Activated CD4-positive, CD25-positive, alpha-beta regulatory T cell treated with anti-CD3 and anti-CD28 coated beads, Interleukin-2, amount 50 U/mL, for 72 hours (primary cell): ENCODE measurements at regions not wholly inside any gene's neighbourhood (a gene's known extent, or its start where the extent isn't known, plus 50 kb on each side); places are given as distances from the start of the nearest gene placed in this dataset.

ENCODE experiments used
- DNase-seq: peaks from one replicate; pipeline ENCODE4 v3.0.0; 2021

DNA sequence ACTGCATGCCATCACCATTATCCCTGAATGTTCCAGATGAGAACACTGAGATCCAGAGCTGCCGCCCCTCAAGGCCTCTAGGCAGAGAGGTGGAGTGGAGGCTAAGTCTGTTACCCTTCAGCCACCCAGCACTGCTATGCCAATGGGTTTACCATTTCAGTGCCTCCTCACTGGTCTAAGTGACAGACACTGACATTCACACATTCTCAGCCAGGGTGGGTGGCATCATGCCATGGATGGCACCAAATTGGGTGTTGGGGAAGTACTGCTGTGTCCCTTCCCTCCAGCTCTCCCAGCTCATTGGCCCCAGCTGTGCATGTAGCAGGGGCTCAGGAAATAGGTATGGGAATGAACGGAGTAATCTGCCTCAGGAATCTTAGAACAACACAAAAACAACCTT, 96.8 kb upstream of the PLET1 start:
- DNase-seq, result no peak

GRCh38 chr11:112361396-112361795, 100.7 kb upstream of the PLET1 start:
- DNase-seq, result no peak

DNA sequence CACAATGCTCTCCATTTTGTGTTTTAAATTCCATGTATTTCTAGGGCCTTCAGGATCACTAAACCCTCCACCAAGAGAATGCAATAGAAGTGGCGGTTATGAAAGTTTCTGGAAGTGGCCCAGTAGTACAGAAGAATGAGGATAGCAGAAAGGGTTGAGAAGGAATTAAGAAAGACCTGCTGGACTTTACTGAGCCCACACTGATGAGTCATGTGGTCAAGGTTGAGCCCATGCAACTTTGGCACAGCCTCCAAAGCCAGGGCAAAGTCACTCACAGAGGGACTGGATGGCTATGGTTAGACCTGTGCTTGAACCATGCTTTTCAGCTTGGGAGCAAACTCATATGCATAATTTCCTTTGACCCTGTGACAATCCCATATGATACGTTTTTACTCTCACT, 102.9 kb upstream of the PLET1 start:
- DNase-seq, result no peak

GRCh38 chr11:112364962-112365481, 104.4 kb upstream of the PLET1 start:
- DNase-seq, result no peak

DNA sequence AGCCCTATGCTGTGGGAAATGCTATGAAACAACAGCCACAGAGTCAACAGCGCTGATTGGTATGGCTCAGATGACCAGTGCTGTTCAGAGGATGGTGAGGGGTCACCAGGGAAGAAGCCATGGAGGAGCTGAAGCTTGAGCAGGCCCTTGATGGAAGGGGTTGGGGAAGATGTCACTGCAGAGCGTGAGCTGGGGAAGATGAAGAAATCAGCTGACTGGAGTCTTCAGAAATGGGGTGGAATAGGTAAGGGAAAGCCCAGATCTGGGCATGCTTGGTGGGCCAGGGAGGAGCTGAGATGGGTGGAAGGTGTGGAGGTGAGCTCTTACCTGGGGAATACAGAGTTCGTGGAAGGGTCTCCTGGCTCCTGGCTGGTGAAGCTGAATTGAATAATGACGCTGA, 105.4 kb upstream of the PLET1 start:
- DNase-seq, result no peak

DNA sequence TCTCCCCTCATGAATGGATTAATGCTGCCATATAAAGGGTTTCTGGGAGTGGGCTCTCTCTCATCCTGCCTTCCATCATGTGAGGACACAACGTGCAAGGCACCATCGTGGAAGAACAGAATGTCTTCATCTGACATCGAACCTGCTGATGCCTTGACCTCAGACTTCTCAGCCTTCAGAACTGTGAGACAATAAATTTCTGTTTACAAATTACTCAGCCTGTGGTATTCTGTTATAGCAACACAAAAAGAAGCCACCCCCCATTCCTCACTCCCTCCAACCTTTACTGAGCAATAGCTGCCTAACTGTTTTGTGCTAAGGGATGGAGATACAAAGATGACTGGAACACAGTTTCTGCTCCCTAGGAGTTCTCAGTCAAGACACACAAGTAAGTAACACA, 106.1 kb upstream of the PLET1 start:
- no peak for DNase-seq

- DNase-seq, result no peak
Observed at GRCh38 chr11:112367461-112367860, 106.8 kb upstream of the PLET1 start.

DNA sequence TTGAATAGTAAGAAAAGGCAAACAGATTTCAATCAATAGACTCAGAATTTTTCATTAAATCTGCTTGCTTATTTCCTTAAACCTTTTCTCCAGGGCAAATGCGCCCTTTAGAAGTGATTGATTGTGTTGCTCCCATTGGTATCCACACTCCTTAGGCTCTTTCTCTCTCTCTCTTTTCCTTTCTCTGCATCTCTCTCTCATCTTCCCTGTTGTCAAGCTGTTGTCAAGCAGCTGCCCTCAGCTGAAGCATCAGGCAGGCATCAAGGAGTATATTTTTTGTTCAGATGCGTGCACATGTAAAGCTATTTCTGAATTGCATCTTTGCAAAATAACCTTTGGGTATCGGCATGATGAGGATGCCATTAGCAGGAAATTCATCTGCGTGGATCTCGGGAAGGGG, 107.2 kb upstream of the PLET1 start:
- no peak for DNase-seq

GRCh38 chr11:112368381-112368780, 107.7 kb upstream of the PLET1 start:
- no peak for DNase-seq

GRCh38 chr11:112369374-112369773, 108.7 kb upstream of the PLET1 start:
- no peak for DNase-seq

GRCh38 chr11:112369916-112370315, 109.3 kb upstream of the PLET1 start:
- DNase-seq, result no peak

DNA sequence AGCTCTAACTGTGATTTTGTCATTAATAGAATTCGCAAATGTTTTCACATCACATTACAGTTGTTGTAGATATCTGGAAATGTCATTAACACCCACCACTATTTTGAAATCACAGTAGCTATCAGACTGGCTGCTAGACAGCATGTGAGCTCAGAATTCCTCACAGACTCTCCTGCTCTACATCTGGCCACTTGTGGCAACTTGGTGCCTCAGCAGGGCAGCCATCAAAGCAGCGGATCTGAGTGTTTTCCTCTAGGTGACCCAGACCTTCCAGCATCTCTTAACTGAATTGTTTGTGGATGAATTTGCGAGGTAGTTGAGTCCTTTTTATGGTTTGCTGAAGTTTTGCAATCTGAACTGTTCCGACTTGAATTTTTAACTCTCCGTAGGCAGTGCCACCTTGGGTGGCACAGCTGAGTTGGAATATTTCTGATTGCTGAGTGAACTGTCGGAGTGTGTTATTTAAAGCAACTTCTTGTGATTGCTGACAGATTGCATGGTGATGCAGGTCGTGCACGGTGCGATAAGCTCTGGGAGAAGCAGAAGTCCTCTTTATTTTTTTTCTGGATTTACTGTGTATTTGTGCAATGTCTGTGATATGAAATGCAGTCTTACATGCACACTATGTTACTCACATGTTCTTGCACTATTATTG, 114.0 kb upstream of the PLET1 start:
- DNase-seq, result no peak

DNA sequence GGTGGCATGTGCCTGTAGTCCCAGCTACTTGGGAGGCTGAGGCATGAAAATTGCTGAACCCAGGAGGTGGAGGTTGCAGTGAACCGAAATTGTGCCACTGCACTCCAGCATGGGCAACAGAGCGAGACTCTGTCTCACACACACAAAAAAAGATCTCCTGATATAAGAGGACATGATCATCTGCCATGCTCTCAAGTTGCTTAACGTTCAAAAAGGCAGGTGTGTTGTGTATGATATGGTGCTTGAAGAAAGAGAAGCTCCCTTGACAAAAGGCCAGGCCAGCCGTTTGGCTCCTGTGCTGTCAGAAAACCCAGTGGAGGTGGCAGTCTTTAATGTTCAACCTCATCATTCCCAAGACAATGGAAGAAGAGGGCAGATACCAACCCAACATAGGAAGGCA, 117.3 kb upstream of the PLET1 start:
- DNase-seq, result no peak

DNA sequence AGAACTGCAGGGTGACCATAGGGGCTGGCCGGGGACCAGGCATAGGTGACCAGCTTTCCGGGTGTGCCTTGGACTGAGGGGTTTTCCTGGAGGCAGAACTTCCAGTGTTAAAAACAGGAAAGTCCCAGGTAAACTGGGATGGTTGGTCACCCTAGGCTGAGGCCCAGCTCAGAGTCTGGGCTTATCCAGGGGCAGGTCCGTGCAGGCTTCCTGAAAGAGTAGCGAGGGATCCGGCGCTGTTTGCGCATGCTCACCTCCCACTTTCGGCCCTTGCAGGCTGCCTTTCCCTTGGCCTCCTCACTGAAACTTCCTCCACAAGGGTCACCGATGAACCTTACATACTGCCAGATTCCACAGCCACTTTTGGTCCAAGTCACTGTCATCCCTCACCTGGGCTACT, 119.8 kb upstream of the PLET1 start:
- DNase-seq, result no peak

DNA sequence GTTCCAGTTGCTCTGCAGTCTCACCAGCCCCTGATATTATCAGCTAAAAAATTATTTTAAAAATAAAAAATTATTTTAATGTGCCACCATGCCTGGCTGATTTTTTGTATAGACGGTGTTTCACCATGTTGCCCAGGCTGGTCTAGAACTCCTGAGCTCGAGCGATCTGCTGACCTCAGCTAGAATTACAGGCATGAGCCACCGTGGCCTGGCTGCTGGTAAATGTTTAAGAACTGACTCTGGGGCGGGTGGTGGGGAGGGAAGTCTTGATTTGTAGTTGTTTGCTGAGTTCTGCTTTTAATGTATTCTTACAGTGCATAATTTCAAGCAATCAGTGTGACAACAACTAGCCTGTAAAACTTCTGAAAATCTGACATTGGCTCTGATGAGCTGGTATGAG, 120.9 kb upstream of the PLET1 start:
- DNase-seq, result no peak

- no peak for DNase-seq
Observed at GRCh38 chr11:112382561-112382960, 121.9 kb upstream of the PLET1 start.

DNA sequence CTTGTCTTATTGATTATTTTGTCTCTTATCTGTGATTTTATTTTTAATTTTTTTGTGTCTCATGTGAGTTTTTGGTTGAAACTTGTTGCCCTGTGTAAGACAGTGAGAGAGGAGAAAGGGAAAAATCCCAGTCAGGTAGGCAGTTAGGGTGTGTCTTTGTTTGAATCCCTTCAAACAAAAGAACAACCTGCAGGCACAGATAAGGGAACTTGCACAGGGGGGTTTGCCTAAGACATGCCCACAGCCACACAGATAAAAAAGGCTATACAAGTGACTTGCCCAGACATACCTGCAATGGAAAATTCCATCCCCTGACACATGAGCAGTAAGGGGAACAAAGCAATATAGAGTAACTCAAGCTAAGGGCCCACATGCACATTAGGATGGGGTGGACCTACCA, 127.8 kb upstream of the PLET1 start:
- DNase-seq, result no peak

DNA sequence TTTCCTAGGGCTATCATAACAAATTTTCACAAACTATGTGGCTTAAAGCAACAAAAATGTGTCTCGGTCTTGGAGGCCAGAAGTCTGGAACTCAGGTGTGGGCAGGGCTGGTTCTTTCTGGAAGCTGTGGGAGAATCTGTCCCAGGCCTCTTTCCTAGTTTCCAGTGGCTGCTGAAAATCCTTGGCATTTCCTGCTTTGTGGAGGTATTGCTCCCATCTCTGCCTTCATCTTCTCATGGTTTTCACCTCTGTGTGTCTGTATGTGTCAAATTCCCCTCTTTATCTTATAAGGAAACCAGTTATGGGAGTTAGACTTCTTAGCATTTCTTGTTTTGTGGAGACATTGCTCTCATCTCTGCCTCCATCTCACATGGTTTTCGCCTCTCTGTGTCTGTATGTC, 130.4 kb upstream of the PLET1 start:
- no peak for DNase-seq

DNA sequence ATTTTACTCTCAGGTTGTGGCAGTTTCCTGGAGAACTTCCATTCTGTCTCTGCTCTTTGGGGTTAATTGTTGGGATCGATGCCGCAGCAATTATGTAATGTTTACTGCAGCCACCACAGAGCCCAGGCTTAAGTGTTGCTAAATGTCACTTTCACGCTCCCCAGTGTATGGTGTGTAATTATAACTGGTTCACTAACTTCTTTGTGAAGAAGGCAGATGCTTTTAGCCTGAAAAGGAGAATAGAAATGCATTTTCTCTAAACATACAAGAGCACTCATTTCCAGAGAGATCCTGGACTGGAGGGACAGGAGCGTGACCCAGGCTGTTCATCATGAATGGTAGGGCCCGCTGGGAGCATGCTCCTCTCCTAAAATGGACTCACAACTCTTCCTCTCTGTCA, 132.2 kb upstream of the PLET1 start:
- DNase-seq, result no peak

GRCh38 chr11:112394304-112394703, 133.6 kb upstream of the PLET1 start:
- no peak for DNase-seq

DNA sequence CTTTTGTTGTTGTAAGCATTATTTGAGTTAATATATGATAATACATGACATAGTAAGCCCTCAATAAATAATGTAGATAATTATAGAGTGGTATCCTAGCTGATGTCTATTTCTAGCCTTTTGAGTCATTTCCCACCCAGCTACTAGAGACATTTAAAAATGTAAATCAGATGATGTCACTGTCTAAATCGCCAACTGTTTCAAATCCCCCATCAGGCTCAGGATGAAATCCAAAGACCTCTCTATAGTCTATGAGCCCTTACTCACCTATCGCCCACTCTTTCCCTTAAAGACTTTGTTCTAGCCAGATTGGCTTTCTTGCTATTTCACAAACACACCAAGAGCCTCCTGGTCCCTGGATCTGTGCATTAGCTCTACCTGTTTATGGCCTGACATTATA, 135.4 kb upstream of the PLET1 start:
- DNase-seq, result no peak

DNA sequence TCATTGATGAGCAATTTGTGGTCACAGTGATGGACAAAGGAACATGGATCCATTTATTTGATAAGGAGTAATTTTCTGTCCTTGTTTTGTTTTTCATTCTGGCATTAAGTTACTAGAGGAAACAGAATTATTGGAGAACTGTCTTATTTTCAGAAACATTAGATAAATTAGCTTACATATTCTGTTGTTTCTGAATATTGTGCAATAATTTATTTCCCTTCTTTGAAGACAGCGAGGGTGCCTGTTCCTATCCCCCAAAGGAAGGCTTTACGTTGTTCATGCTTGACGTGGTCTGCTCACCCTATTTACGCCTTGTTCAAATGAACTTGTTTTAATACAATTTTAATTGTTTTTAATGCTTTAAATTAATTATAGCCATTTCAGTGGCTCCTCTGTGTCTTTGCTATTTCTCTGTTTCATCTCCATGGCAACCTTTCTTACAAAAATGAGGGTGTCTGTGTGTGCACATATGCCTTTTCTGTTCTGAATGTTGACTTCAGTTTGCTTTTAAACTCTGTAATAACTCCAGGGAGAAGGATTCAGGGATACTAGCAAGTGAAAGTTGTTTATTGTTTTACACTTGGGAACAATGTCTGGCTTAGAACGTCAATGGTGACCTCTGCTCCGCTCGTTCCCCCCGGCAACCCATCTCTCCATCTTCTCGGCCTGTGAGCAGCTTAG, 138.3 kb upstream of the PLET1 start:
- DNase-seq, result no peak

- no peak for DNase-seq
Observed at GRCh38 chr11:112400476-112401014, 139.9 kb upstream of the PLET1 start.

GRCh38 chr11:112401036-112401769, 140.5 kb upstream of the PLET1 start:
- no peak for DNase-seq
